Vagina (tissue), 2 donors: ENCODE measurements at regions not wholly inside any gene's neighbourhood (a gene's known extent, or its start where the extent isn't known, plus 50 kb on each side); places are given as distances from the start of the nearest gene placed in this dataset.

Source experiments
- DNase-seq, 2 donors: peaks; one replicate each; pipeline ENCODE4 v3.0.0-alpha.2; 2017; ENCODE audit errors: extremely low spot score in 2 of 2
- H3K27ac ChIP-seq: fragments of 200-600 bp; sonication (generic); one replicate; pipeline ENCODE4 v1.5.1; 2019
- H3K27me3 ChIP-seq: fragments of 200-600 bp; sonication (generic); one replicate; pipeline ENCODE4 v1.5.1; 2019
- H3K36me3 ChIP-seq, 2 donors: fragments of 200-600 bp; sonication (generic); one replicate each; pipeline ENCODE4 v1.5.1; 2017 to 2019
- H3K4me1 ChIP-seq: fragments of 200-600 bp; sonication (generic); one replicate; pipeline ENCODE4 v1.5.1; 2019
- H3K4me3 ChIP-seq, 2 donors: fragments of 200-600 bp; sonication (generic); 1 replicate in 1 of 2; 2 replicates in 1 of 2; pipeline ENCODE4 v1.5.1; 2016 to 2019
- H3K9me3 ChIP-seq: fragments of 200-600 bp; sonication (generic); one replicate; pipeline ENCODE4 v1.5.1; 2019
- CTCF ChIP-seq, 3 experiments: fragments of 450-650 bp in 2 of 3; fragments of 200-600 bp in 1 of 3; sonication (generic) in 1 of 3; IDR thresholded peaks; one replicate each; pipeline ENCODE4 v1.5.1; 2017 to 2019; ENCODE audit warnings: antibody characterized with exemption in 3 of 3, mild to moderate bottlenecking in 2 of 3, moderate library complexity in 2 of 3
- POLR2A ChIP-seq, 2 donors: fragments of 450-650 bp; IDR thresholded peaks; one replicate each; pipeline ENCODE4 v1.6.1; 2017; ENCODE audit warnings: antibody characterized with exemption in 2 of 2, mild to moderate bottlenecking in 2 of 2, moderate library complexity in 2 of 2
- POLR2AphosphoS5 ChIP-seq, 2 donors: sonication (generic); formaldehyde crosslinking; IDR thresholded peaks; one replicate each; pipeline ENCODE4 v1.9.0; 2017; ENCODE audit warnings: antibody characterized with exemption in 2 of 2, mild to moderate bottlenecking in 2 of 2, low read depth in 1 of 2; ENCODE audit not compliant: insufficient read depth in 1 of 2
- intact Hi-C: fragments of 100-400 bp; cut with DNase I; formaldehyde crosslinking; loops from one replicate; pipeline ENCODE4 v1.15.1; 2023

GRCh38 chr11:69553416-69554357 is 72.2 kb downstream of the LINC01488 start:
- intact Hi-C loops, result no loop called here
- DNase-seq, result no peak
- Histone ChIP-seq H3K36me3 (no peaks in the 10 kb centered on the region), H3K4me3 (no peak overlapping the region), H3K4me1 (no peaks in the 10 kb centered on the region), H3K27me3 (no peaks in the 10 kb centered on the region), H3K9me3 (no peaks in the 10 kb centered on the region), H3K27ac (no peak overlapping the region)
- TF ChIP-seq POLR2A (IDR thresholded peaks at IDR 0.05) (no peak), CTCF (IDR thresholded peaks at IDR 0.05) (no peak), POLR2AphosphoS5 (IDR thresholded peaks at IDR 0.05; ENCODE audit: insufficient read depth in 1 of 2, low read depth in 1 of 2) (no peak)

DNA sequence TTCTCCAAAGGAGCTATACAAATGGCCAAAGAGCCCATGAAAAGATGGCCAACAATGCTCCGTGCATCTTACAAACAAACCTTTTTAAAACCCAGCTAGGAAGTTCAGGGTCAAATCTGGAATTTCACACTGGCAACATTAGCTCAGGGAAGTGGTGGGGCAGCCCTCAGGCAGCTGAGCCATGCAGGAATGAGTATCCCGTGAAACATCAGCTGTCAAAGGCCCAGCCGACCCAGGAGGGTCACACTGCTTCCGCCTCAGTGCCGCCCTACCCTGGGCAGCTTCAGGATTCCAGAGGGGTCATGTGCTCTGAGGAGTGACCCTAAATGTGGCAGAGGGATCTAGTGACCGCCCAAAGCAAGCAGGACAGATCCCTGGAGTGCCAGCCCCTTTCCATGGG is 73.4 kb downstream of the LINC01488 start:
- no peaks in the 10 kb centered on the region for H3K36me3 ChIP-seq
- no peak for DNase-seq
- no peaks in the 10 kb centered on the region for H3K27me3 ChIP-seq
- TF ChIP-seq POLR2A (IDR thresholded peaks at IDR 0.05), result no peak
- no peaks in the 10 kb centered on the region for H3K4me1 ChIP-seq
- no peak overlapping the region for H3K4me3 ChIP-seq
- H3K9me3 ChIP-seq, result no peaks in the 10 kb centered on the region
- no peak overlapping the region for H3K27ac ChIP-seq
- intact Hi-C loops, result no loop called here

DNA sequence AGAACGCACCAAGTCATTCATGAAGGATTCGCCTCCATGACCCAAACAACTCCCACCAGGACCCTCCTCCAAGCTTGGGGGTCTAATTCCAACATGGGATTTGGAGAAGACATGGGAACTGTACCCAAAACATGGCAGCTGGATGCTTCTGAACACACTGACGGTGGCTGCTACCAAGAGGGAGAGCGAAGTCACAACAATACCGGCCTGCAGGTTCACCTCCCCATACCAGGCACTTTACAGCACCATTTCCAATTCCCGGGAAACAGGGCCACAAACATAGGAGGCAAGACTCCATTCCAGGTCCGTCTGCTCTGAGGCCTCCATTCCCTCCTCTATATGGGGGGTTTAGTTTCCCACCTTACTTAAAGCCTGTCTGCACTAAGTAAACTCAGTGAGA is 75.8 kb downstream of the LINC01488 start:
- Histone ChIP-seq H3K9me3 (no peaks in the 10 kb centered on the region), H3K4me3 (no peak overlapping the region), H3K27ac (no peak overlapping the region), H3K36me3 (no peaks in the 10 kb centered on the region), H3K4me1 (no peaks in the 10 kb centered on the region), H3K27me3 (no peaks in the 10 kb centered on the region)
- no peak for TF ChIP-seq CTCF (IDR thresholded peaks at IDR 0.05)
- no peak for TF ChIP-seq POLR2A (IDR thresholded peaks at IDR 0.05)
- TF ChIP-seq POLR2AphosphoS5 (IDR thresholded peaks at IDR 0.05; ENCODE audit: insufficient read depth in 1 of 2, low read depth in 1 of 2), result no peak
- no peak for DNase-seq
- intact Hi-C loops, result no loop called here

- no peak for DNase-seq
- Histone ChIP-seq H3K4me3 (no peak overlapping the region), H3K27ac (no peak overlapping the region), H3K36me3 (no peaks in the 10 kb centered on the region), H3K9me3 (no peaks in the 10 kb centered on the region), H3K4me1 (no peaks in the 10 kb centered on the region), H3K27me3 (no peaks in the 10 kb centered on the region)
- TF ChIP-seq POLR2AphosphoS5 (IDR thresholded peaks at IDR 0.05; ENCODE audit: insufficient read depth in 1 of 2, low read depth in 1 of 2) (no peak), CTCF (IDR thresholded peaks at IDR 0.05) (no peak), POLR2A (IDR thresholded peaks at IDR 0.05) (no peak)
- intact Hi-C loops, result no loop called here
Measured at GRCh38 chr11:69558519-69558941, 77.1 kb downstream of the LINC01488 start.

DNA sequence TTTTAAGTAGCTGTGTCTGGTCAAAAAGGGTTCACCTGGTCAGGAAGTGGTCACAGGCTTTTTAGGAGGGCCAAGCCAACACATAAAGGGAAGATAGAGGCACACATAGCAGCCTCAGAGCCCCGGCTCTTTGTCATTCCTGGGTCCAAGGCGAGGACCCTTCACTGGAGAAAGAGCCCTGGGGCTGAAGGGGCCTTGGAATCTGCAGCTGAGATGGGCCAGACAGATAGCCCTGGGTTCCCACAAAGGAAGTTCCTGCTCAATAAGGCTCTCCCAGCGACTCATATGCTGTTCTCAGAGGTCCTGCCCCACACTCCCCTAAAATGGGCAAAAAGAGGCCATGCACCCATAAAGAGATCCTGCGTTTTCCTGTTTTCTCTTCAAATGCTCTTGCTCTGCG is 77.7 kb downstream of the LINC01488 start:
- no peaks in the 10 kb centered on the region for H3K36me3 ChIP-seq
- no peaks in the 10 kb centered on the region for H3K4me1 ChIP-seq
- no peaks in the 10 kb centered on the region for H3K9me3 ChIP-seq
- DNase-seq, result no peak
- H3K27me3 ChIP-seq, result no peaks in the 10 kb centered on the region
- no peak for TF ChIP-seq POLR2A (IDR thresholded peaks at IDR 0.05)
- TF ChIP-seq POLR2AphosphoS5 (IDR thresholded peaks at IDR 0.05; ENCODE audit: insufficient read depth in 1 of 2, low read depth in 1 of 2), result no peak
- no peak for TF ChIP-seq CTCF (IDR thresholded peaks at IDR 0.05)
- intact Hi-C loops, result no loop called here
- no peak overlapping the region for H3K4me3 ChIP-seq
- H3K27ac ChIP-seq, result no peak overlapping the region
